SK-N-DZ (cell line): ENCODE measurements at regions not wholly inside any gene's neighbourhood (a gene's known extent, or its start where the extent isn't known, plus 50 kb on each side); places are given as distances from the start of the nearest gene placed in this dataset.

Experiments used
- DNase-seq: peaks from one replicate; pipeline ENCODE4 v3.0.0-alpha.2; 2015; ENCODE audit warnings: low spot score

- DNase-seq = no peak
Observed at GRCh38 chr6:43984442-43985321, 142.6 kb downstream of the MRPL14 start.

- no peak for DNase-seq
Observed at GRCh38 chr6:43983632-43984031, 143.6 kb downstream of the MRPL14 start.

GRCh38 chr6:43983191-43983590 lies 144.1 kb downstream of the MRPL14 start:
- no peak for DNase-seq

- no peak for DNase-seq
Observed at GRCh38 chr6:43982084-43982625, 145.1 kb downstream of the MRPL14 start.

- no peak for DNase-seq
Observed at GRCh38 chr6:43981363-43981990, 145.8 kb downstream of the MRPL14 start.

- no peak for DNase-seq
Observed at GRCh38 chr6:43980004-43980795, 147.1 kb downstream of the MRPL14 start.

- DNase-seq = no peak
Observed at GRCh38 chr6:43979525-43979924, 147.7 kb downstream of the MRPL14 start.

GRCh38 chr6:43978473-43979346 lies 148.5 kb downstream of the MRPL14 start:
- no peak for DNase-seq

- no peak for DNase-seq
Observed at GRCh38 chr6:43977404-43978111, 149.7 kb downstream of the MRPL14 start.

- no peak for DNase-seq
Observed at GRCh38 chr6:43976706-43977403, 150.4 kb downstream of the MRPL14 start.

- DNase-seq = no peak
Observed at GRCh38 chr6:43974643-43975230, 152.5 kb downstream of the MRPL14 start.

GRCh38 chr6:43973357-43973756 lies 153.9 kb downstream of the MRPL14 start:
- DNase-seq = no peak

GRCh38 chr6:43972913-43973300 lies 154.3 kb downstream of the MRPL14 start:
- DNase-seq = no peak

- DNase-seq = no peak
Observed at GRCh38 chr6:43972179-43972912, 154.9 kb downstream of the MRPL14 start.

GRCh38 chr6:43971776-43972126 lies 155.5 kb downstream of the MRPL14 start:
- DNase-seq = no peak

GRCh38 chr6:43970913-43971775 lies 156.1 kb downstream of the MRPL14 start:
- no peak for DNase-seq

GRCh38 chr6:43970068-43970912 lies 157.0 kb downstream of the MRPL14 start:
- no peak for DNase-seq
